ENCODE measurements at regions not wholly inside any gene's neighbourhood (a gene's known extent, or its start where the extent isn't known, plus 50 kb on each side); places are given as distances from the start of the nearest gene placed in this dataset.
"Not testable (repeated sequence)": the region's sequence is repeated elsewhere in the genome, so short reads cannot be mapped to it uniquely, and the experiment has no call there.

DNA sequence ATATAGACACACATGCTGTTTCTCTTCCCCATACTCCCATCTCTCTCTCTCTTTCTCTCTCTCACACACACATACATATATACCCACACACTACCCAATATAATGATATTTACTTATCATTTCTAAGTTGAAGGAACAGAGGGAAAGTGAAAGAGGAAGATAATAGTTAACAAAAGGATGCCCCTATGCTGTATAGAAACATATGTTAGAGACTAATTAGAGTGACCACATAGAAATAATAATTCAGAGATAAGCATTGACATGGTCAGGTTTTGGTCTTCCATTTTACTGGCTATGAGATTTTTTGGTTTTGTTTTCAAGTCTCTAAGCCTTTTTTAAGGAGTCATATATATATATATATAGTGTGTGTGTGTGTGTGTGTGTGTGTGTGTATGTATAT, 445.7 kb upstream of the CHORDC1 start:
- no peaks in the 10 kb centered on the region for H3K4me1 Mint-ChIP-seq
- no peaks in the 10 kb centered on the region for H3K36me3 Mint-ChIP-seq
- ATAC-seq (replicated peaks) (no peak), DNase-seq (no peak)
- H3K27me3 Mint-ChIP-seq: no peaks in the 10 kb centered on the region
- H3K27ac Mint-ChIP-seq: no peak overlapping the region
- no peak overlapping the region for H3K4me3 Mint-ChIP-seq
- peaks cover 3 to 10% of the 10 kb centered on the region in 2 donors for H3K9me3 Mint-ChIP-seq

DNA sequence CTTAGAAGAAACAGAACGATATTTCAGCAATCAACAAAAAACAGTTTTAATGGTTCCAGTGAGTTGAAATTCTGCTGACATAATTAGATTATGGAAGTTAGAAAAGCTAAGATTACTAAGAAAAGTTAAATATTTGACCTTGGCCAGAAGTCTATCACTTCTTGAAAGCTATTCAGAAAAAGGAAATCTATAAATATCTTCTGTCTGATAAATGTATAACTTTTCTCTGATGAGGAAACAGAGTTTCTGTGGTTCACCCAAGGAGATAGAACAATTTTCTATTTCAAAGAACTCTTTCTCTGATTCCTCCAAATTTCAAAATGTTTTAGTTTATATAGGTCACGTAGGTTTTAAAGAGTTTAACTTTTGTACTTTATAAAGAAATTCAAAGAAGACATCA, 438.4 kb upstream of the CHORDC1 start:
- Mint-ChIP-seq H3K27ac (no peak overlapping the region), H3K36me3 (no peaks in the 10 kb centered on the region), H3K4me3 (no peak overlapping the region), H3K27me3 (no peaks in the 10 kb centered on the region), H3K9me3 (peaks cover 3 to 5% of the 10 kb centered on the region in 2 donors), H3K4me1 (no peaks in the 10 kb centered on the region)
- ATAC-seq (replicated peaks): no peak
- DNase-seq: no peak

DNA sequence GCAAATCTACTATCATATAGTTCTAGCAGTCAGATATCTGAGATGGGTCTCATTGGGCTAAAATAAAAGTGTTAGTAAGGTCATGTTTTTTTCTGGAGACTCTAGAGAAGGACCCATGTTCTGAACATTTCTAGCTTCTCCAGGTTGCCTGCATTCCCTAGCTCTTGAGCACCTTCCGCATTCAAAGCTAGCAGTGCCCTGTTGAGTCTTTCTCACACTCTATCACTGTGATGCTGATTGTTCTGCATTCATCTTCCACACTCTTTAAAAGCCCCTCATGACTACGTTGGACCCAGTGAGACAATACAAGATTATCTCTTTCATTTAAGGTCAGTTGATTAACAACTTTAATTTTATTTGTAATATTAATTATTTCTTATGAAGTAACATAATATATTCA, 433.3 kb upstream of the CHORDC1 start:
- Mint-ChIP-seq H3K36me3 (no peaks in the 10 kb centered on the region), H3K4me1 (no peaks in the 10 kb centered on the region), H3K27me3 (no peaks in the 10 kb centered on the region), H3K9me3 (peaks cover 0 to 4% of the 10 kb centered on the region in 2 donors), H3K4me3 (no peak overlapping the region), H3K27ac (no peak overlapping the region)
- DNase-seq (no peak), ATAC-seq (replicated peaks) (no peak)

DNA sequence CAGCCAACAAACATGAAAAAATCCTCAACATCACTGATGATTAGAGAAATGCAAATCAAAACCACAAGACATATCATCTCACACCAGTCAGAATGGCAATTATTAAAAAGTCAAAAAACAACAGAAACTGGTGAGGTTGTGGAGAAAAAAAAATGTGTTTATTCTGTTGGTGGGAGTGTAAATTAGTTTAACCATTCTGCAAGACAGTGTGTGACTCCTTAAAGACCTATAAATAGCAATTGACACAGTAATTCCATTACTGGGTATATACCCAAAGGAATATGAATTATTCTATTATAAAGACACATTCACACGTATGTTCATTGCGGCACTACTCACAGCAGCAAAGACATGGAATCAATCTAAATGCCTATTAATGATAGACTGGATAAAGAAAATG, 427.3 kb upstream of the CHORDC1 start:
- H3K4me3 Mint-ChIP-seq: no peak overlapping the region
- H3K4me1 Mint-ChIP-seq: no peaks in the 10 kb centered on the region
- ATAC-seq (replicated peaks): no peak
- no peak for DNase-seq
- H3K27ac Mint-ChIP-seq: no peak overlapping the region
- H3K9me3 Mint-ChIP-seq: peaks cover 4 to 8% of the 10 kb centered on the region in 2 donors
- no peaks in the 10 kb centered on the region for H3K36me3 Mint-ChIP-seq
- no peaks in the 10 kb centered on the region for H3K27me3 Mint-ChIP-seq

DNA sequence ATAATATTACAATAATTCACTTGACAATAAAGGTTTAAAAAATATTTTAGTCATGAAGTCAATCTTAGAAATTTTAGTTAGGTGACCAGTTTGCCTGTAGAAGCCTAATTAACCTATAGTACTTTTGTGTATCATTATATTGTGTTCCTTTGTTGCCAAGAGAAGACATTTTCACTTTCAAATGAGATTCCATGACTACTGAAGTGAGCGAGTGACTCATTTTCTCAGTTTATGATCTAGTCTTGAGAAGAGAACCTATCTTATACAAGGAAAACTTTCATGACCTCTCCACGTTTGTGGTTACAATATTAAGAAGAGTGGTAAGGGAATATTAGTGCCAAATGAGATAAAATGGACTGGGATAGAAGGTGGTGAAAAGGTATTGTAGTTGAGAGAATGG, 423.9 kb upstream of the CHORDC1 start:
- no peak for ATAC-seq (replicated peaks)
- no peaks in the 10 kb centered on the region for H3K36me3 Mint-ChIP-seq
- no peaks in the 10 kb centered on the region for H3K27me3 Mint-ChIP-seq
- no peaks in the 10 kb centered on the region for H3K4me1 Mint-ChIP-seq
- no peak overlapping the region for H3K27ac Mint-ChIP-seq
- DNase-seq: no peak
- no peak overlapping the region for H3K4me3 Mint-ChIP-seq
- peaks cover 2 to 8% of the 10 kb centered on the region in 2 donors for H3K9me3 Mint-ChIP-seq

DNA sequence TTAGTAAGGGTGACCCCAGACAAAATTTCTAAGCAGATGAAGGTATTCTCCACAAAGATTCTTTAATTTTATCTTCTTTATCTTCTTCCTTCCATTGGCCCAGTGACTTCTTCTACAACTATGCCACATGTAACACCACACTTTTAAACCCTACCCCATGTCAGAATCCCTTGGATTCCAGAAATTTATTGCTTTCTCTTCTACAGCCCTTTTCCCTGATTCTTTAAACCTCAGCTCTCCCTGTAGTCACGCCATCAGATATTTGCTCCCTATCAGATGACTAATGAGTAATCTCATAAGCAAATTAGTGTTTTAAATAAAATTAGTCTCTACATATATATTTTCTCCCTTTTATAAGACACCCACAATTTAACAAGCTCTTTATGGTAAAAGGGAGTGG, 423.4 kb upstream of the CHORDC1 start:
- Mint-ChIP-seq H3K9me3 (peaks cover 2 to 8% of the 10 kb centered on the region in 2 donors), H3K27me3 (no peaks in the 10 kb centered on the region), H3K36me3 (no peaks in the 10 kb centered on the region), H3K4me3 (no peak overlapping the region), H3K4me1 (no peaks in the 10 kb centered on the region), H3K27ac (no peak overlapping the region)
- DNase-seq: no peak
- ATAC-seq (replicated peaks): no peak

DNA sequence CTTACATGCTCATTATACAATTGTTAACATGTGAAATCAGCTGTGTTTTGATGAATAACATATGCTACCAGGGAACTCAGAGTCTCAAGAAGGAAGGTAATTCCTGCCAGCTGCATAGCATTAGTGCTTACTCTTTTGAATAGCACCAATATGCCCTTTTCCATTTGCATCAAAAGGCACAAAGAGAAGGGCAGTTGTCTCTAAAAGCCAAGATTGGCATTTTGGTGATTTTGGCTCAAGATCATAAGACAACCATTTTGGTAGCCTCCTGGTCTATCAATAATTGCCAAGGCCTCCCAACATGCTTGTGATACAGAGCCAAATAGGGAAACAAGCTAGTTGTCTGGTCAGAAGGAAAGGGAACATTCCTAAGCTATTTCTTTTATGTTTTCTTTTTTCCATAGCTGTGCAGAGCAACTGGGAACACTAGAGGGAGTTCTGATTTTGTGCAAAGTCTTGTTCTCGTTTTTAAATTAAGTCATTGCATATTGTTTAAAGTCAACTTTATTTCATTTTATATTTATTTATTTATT, 416.7 kb upstream of the CHORDC1 start:
- Mint-ChIP-seq H3K27me3 (no peaks in the 10 kb centered on the region), H3K27ac (no peak overlapping the region), H3K36me3 (no peaks in the 10 kb centered on the region), H3K4me1 (no peaks in the 10 kb centered on the region), H3K4me3 (no peak overlapping the region), H3K9me3 (peaks cover 0 to 5% of the 10 kb centered on the region in 2 donors)
- DNase-seq (no peak), ATAC-seq (replicated peaks) (no peak)

DNA sequence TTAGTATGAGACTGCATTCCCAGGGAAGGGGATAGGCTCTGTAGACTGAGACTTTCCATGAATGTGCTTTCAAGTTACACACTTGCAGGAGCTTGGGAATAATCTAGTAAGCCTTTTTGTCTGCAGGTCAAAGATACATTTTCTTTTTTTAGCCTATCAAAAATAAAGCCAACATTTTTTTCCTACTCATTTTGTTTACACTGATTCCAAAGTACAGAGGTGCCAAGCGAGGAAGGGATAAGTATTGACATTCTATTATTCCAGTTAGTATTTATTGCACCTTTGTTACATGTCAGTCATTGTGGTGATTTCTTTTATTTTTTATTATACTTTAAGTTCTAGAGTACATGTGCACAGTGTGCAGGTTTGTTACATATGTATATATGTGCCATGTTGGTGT, 413.0 kb upstream of the CHORDC1 start:
- Mint-ChIP-seq H3K27ac (no peak overlapping the region), H3K27me3 (no peaks in the 10 kb centered on the region), H3K4me3 (no peak overlapping the region), H3K36me3 (no peaks in the 10 kb centered on the region), H3K4me1 (no peaks in the 10 kb centered on the region), H3K9me3 (peaks cover 0 to 5% of the 10 kb centered on the region in 2 donors)
- DNase-seq (no peak), ATAC-seq (replicated peaks) (no peak)

DNA sequence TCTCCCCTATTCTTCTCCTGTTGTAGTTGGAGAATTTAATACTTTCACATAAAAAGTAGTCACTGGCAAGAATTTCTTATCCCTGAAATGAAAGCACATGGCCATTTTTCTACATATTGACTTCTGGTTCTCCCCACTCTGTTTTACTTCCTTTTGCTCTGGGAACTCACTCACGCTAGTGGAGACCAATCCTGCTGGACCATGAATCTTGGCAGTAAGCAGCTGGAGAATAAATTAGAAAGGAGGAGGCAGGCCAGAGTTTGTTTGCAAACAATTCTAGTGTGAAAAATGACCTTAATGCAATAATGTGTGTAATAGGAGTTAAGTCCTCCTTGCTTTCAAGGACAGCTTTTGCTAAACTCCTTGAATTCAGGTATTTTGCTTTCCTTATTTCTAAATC, 412.3 kb upstream of the CHORDC1 start:
- no peaks in the 10 kb centered on the region for H3K36me3 Mint-ChIP-seq
- peaks cover 0 to 5% of the 10 kb centered on the region in 2 donors for H3K9me3 Mint-ChIP-seq
- H3K27me3 Mint-ChIP-seq: no peaks in the 10 kb centered on the region
- DNase-seq (no peak), ATAC-seq (replicated peaks) (no peak)
- H3K27ac Mint-ChIP-seq: no peak overlapping the region
- H3K4me3 Mint-ChIP-seq: no peak overlapping the region
- H3K4me1 Mint-ChIP-seq: no peaks in the 10 kb centered on the region

DNA sequence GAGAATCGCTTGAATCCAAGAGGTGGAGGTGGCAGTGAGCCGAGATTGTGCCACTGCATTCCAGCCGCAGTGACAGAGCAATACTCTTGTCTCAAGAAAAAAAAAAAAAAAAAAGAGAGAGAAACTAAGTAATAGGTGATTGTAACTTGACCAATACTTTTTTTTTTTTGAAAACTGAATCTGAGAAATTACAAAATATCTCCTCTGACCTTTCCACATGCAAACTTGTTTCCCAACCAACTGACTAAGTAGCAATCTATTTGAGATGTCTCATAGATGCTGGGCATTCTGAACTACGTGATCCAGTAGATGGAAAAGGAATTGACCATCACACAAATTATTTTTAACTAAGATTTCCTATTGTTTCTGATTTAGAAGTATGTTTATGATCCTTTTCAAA, 407.3 kb upstream of the CHORDC1 start:
- Mint-ChIP-seq H3K4me1 (no peaks in the 10 kb centered on the region), H3K27me3 (no peaks in the 10 kb centered on the region), H3K4me3 (no peak overlapping the region), H3K36me3 (no peaks in the 10 kb centered on the region), H3K27ac (no peak overlapping the region), H3K9me3 (peaks cover 0 to 1% of the 10 kb centered on the region in 2 donors)
- DNase-seq (no peak), ATAC-seq (replicated peaks) (no peak)

DNA sequence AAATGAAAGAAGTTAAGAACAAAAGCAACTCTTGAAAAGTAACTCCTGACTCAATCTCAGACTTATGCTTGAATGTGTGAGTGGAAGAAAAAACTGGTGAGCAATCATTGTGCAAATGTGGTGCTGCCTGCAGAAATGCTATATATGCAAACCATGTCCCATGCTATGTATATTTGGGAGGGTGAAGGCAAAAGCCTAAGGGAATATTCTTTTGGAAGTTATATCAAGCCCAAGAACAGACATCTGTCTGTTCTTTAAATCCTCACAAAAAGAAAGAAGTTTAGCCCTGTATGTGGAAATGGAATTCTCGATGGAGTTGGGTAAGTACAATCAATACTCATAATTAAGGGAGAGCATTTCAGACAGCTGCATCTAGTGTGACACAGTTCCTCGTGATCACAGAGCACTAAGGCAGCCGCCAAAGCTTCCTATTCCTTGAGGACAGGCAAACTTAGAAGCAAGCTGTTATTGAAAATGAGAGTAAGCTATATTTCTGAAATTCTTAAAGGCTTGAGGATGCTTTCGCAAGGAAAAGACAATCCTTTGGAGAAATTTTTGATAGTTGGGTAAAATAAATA, 406.5 kb upstream of the CHORDC1 start:
- H3K4me1 Mint-ChIP-seq: no peaks in the 10 kb centered on the region
- H3K27ac Mint-ChIP-seq: no peak overlapping the region
- DNase-seq (no peak), ATAC-seq (replicated peaks) (no peak)
- no peaks in the 10 kb centered on the region for H3K36me3 Mint-ChIP-seq
- H3K27me3 Mint-ChIP-seq: no peaks in the 10 kb centered on the region
- no peak overlapping the region for H3K4me3 Mint-ChIP-seq
- no peaks in the 10 kb centered on the region for H3K9me3 Mint-ChIP-seq

DNA sequence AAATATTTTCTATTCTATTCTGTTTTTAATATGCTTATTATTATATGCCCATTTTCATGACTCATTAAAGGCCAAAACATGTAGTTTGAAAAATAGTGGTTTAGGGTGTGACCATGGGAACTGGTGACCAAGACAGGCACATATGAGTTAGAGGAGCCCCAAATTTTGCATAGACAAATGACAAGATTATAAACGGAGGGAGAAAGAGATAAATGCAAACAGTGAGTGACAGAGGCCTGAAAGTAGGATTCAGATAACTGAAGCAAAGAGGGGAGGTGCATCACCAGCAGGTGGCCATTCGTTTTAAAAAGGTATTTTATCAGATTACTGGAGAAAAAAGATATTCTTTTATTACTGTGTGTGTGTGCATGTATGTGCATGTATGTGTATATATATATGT, 391.5 kb upstream of the CHORDC1 start:
- Mint-ChIP-seq H3K36me3 (no peaks in the 10 kb centered on the region), H3K4me3 (no peak overlapping the region), H3K4me1 (no peaks in the 10 kb centered on the region), H3K9me3 (no peaks in the 10 kb centered on the region), H3K27ac (no peak overlapping the region), H3K27me3 (no peaks in the 10 kb centered on the region)
- no peak for ATAC-seq (replicated peaks)
- DNase-seq: no peak

DNA sequence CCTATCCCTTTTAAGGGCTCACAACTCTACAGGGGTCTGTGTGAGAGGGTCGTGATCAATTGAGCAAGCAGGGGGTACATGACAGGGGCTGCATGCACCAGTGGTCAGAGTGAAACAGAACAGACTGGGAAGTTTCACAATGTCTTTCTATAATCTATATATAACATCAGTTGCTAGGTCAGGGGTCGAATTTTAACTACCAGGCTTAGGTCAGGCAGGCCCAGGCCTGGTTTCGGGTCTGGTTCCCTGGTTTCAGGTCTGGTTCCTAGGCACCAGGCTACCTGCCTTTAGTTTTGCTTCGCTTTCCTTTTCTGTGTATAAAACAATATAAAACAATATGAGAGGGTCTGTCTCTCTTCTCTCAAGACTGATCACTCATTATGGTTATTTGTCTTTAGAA, 390.2 kb upstream of the CHORDC1 start:
- H3K9me3 Mint-ChIP-seq; ATAC-seq (replicated peaks); H3K27ac Mint-ChIP-seq; DNase-seq; H3K4me1 Mint-ChIP-seq; H3K27me3 Mint-ChIP-seq; H3K36me3 Mint-ChIP-seq; H3K4me3 Mint-ChIP-seq: not testable (repeated sequence)

DNA sequence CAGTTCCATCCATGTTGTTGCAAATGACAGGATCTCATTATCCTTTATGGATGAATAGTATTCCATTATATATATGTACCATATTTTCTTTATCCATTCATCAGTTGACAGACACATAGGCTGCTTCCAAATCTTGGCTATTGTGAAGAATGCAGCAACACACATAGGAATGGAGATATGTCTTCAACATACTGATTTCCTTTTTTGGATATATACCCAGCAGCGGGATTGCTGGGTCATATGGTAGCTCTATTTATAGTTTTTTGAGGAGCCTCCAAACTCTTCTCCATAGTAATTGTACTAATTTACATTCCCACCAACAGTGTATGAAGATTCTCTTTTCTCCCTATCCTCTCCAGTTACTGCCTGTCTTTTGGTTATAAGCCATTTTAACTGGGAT, 383.9 kb upstream of the CHORDC1 start:
- Mint-ChIP-seq H3K36me3 (no peaks in the 10 kb centered on the region), H3K27me3 (no peaks in the 10 kb centered on the region), H3K9me3 (peaks cover 0 to 2% of the 10 kb centered on the region in 2 donors), H3K27ac (no peak overlapping the region), H3K4me1 (no peaks in the 10 kb centered on the region), H3K4me3 (no peak overlapping the region)
- ATAC-seq (replicated peaks) (no peak), DNase-seq (no peak)

DNA sequence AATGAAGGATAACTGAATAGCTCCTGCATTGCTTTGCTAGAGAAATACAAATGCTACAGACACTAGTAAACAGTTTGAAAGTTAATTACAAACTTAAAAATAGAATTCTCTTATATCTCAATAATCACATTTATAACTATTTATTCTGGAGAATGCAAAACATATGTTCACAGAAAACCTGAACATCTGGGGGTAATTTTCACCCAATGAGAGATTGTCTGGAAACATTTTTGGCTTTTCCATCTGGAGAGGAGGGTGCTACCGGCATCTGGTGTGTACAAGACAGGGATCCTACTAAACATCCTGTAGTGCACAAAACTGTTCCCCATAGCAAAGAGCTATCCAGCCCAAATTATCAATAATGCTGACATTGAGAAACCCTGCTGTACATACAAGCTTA, 378.4 kb upstream of the CHORDC1 start:
- H3K4me3 Mint-ChIP-seq: no peak overlapping the region
- H3K27ac Mint-ChIP-seq: no peak overlapping the region
- no peaks in the 10 kb centered on the region for H3K27me3 Mint-ChIP-seq
- DNase-seq (no peak), ATAC-seq (replicated peaks) (no peak)
- H3K9me3 Mint-ChIP-seq: peaks cover 0 to 1% of the 10 kb centered on the region in 2 donors
- no peaks in the 10 kb centered on the region for H3K4me1 Mint-ChIP-seq
- H3K36me3 Mint-ChIP-seq: no peaks in the 10 kb centered on the region

DNA sequence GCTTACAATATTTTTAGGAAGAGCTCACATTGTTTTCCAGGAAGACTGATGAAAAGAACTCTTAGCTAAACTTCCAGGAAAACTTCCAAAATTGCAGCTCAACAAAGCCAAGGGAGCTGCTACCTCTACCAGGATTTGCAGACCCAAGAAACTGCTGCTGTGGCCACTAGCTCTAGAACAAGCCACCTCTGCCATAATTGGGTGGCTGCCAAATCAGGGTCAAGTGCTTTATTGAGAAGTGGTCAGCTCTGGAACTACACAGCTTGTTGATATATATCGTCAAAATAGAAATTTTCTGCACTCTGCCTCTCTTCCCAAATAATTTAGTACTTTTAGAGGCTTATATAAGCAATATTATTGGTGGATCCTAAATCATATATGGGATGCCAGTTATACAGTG, 371.8 kb upstream of the CHORDC1 start:
- no peak overlapping the region for H3K4me3 Mint-ChIP-seq
- ATAC-seq (replicated peaks): no peak
- peaks cover 4 to 5% of the 10 kb centered on the region in 2 donors for H3K9me3 Mint-ChIP-seq
- no peaks in the 10 kb centered on the region for H3K27me3 Mint-ChIP-seq
- peaks cover 0 to 1% of the 10 kb centered on the region in 2 donors for H3K4me1 Mint-ChIP-seq
- no peak for DNase-seq
- H3K36me3 Mint-ChIP-seq: no peaks in the 10 kb centered on the region
- H3K27ac Mint-ChIP-seq: no peak overlapping the region

All from stimulated activated naive B cell treated with anti-CD40 and anti-IgM and Interleukin-4, amounts not matched to agents 10 μg/mL and 1 μg/mL and 100 μg/mL, for 72 hours (primary cell).